Left lung (tissue), 4 donors: ENCODE measurements at regions not wholly inside any gene's neighbourhood (a gene's known extent, or its start where the extent isn't known, plus 50 kb on each side); places are given as distances from the start of the nearest gene placed in this dataset.
A peak's percentile ranks its signal among the peaks of the same experiment; 100 is the strongest.

ENCODE experiments used
- ATAC-seq: fragments of 200-7000 bp; cut with Tn5 transposase; one replicate; pipeline ENCODE4 v1.9.1; 2020; ENCODE audit warnings: moderate library complexity
- DNase-seq, 4 donors: peaks; one replicate each; pipeline ENCODE4 v3.0.0-alpha.2; 2013 to 2020
- H3K27ac ChIP-seq, 2 donors: fragments of 200-600 bp; sonication (generic) in 1 of 2; one replicate each; pipeline versions ENCODE4 v1.5.0 to v1.8.0; 2020 to 2021
- H3K27me3 ChIP-seq, 2 donors: fragments of 200-600 bp; sonication (generic) in 1 of 2; one replicate each; pipeline versions ENCODE4 v1.5.0 to v1.8.0; 2020 to 2021
- H3K36me3 ChIP-seq, 2 donors: fragments of 200-600 bp; sonication (generic) in 1 of 2; one replicate each; pipeline versions ENCODE4 v1.5.0 to v1.8.0; 2020 to 2021
- H3K4me1 ChIP-seq, 2 donors: fragments of 200-600 bp; one replicate each; pipeline ENCODE4 v1.8.0; 2021
- H3K4me3 ChIP-seq, 2 donors: fragments of 200-600 bp; sonication (generic) in 1 of 2; one replicate each; pipeline versions ENCODE4 v1.5.0 to v1.8.0; 2020 to 2021; ENCODE audit warnings: mild to moderate bottlenecking in 1 of 2
- H3K9me3 ChIP-seq, 2 donors: fragments of 200-600 bp; sonication (generic) in 1 of 2; one replicate each; pipeline versions ENCODE4 v1.5.0 to v1.8.0; 2020 to 2021
- intact Hi-C, 2 donors: fragments of 100-400 bp; cut with DNase I; formaldehyde crosslinking; loops; one replicate each; pipeline versions ENCODE4 v1.11.2 to v1.14.2; 2022
- TF ChIP-seq, protein P1 (sequence below), 2 donors: fragments of 200-600 bp; sonication (generic) in 1 of 2; IDR thresholded peaks; one replicate each; pipeline versions ENCODE4 v1.5.0 to v1.8.0; 2021; ENCODE audit warnings: antibody characterized with exemption in 2 of 2
- donor health status: DM: no; HTN: yes; CAD: no.
- donor health status: DM: no; HTN: no; CAD: no.

DNA sequence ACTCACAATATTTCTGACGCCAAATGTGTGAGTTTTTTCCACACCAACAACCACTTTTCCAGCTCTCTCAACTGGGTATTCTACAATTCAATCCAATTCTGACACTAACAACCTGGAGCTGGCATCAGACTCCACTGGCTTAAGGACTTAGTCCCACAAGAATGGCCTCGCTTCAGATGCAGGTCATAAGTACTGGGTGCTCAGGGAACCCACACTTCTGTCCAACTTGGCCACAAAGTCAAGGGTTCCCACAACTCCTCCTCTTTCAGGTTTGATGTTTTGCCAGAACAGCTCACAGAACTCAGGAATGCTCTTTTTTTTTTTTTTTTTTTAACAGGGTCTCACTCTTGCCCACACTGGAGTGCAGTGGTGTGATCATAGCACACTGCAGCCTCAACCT, 56.1 kb upstream of the TMC5 start:
- peak; percentile 71 for ATAC-seq

DNA sequence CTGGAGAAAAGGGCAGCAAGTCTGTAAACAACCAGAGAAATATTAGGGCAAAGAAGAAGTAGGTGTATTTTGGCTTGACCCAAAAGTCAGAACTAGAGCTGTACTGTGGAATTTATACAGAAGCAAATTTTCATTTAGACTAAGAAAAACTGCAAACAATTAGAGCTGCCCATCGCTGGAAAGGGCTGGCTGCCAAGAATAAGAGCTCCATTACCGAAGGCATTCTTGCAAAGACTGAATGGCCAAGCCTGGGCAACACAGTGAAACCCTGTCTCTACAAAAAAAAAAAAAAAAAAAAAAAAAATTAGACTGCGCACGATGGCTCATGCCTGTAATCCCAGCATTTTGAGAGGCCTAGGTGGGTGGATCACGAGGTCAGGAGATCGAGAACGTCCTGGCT, 53.9 kb upstream of the TMC5 start:
- no peaks in the 10 kb centered on the region for H3K4me1 ChIP-seq
- H3K9me3 ChIP-seq, result no peaks in the 10 kb centered on the region

More for the DNA sequence above, 56.1 kb upstream of the TMC5 start:
- Histone ChIP-seq H3K36me3 (no peaks in the 10 kb centered on the region), H3K4me1 (no peaks in the 10 kb centered on the region), H3K27ac (no peak overlapping the region), H3K9me3 (no peaks in the 10 kb centered on the region), H3K4me3 (no peak overlapping the region), H3K27me3 (no peaks in the 10 kb centered on the region)
- intact Hi-C loops, result no loop called here
- DNase-seq, result no peak
- TF ChIP-seq, protein P1, sequence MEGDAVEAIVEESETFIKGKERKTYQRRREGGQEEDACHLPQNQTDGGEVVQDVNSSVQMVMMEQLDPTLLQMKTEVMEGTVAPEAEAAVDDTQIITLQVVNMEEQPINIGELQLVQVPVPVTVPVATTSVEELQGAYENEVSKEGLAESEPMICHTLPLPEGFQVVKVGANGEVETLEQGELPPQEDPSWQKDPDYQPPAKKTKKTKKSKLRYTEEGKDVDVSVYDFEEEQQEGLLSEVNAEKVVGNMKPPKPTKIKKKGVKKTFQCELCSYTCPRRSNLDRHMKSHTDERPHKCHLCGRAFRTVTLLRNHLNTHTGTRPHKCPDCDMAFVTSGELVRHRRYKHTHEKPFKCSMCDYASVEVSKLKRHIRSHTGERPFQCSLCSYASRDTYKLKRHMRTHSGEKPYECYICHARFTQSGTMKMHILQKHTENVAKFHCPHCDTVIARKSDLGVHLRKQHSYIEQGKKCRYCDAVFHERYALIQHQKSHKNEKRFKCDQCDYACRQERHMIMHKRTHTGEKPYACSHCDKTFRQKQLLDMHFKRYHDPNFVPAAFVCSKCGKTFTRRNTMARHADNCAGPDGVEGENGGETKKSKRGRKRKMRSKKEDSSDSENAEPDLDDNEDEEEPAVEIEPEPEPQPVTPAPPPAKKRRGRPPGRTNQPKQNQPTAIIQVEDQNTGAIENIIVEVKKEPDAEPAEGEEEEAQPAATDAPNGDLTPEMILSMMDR (IDR thresholded peaks at IDR 0.05), result no peak

DNA sequence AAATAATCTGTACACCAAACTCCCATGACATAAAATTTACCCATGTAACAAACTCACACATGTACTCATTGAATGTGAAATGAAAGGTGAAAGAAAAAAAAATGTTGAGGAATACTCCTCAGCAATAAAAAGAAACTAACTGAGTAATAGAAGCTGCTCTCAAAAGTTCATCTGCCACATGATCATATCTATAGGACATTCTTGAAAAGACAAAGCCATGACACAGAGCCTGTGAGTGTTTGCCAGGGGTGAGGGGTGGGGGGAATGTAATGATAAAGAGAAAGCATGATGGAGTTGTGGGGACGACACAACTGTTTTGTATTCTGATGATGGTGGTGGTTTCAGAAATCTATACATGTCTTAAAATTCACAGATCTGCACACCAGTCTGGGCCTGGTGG, 52.2 kb upstream of the TMC5 start:
- TF ChIP-seq, protein P1 (IDR thresholded peaks at IDR 0.05), result no peak
- H3K27ac ChIP-seq, result no peak overlapping the region
- H3K9me3 ChIP-seq, result no peaks in the 10 kb centered on the region
- ATAC-seq (no peak), DNase-seq (no peak)
- intact Hi-C loops, result no loop called here
- no peaks in the 10 kb centered on the region for H3K4me1 ChIP-seq
- H3K27me3 ChIP-seq, result no peaks in the 10 kb centered on the region
- no peak overlapping the region for H3K4me3 ChIP-seq
- no peaks in the 10 kb centered on the region for H3K36me3 ChIP-seq

More for the DNA sequence above, 53.9 kb upstream of the TMC5 start:
- Histone ChIP-seq H3K36me3 (no peaks in the 10 kb centered on the region), H3K27ac (no peak overlapping the region), H3K27me3 (no peaks in the 10 kb centered on the region), H3K4me3 (no peak overlapping the region)
- DNase-seq (no peak), ATAC-seq (no peak)
- intact Hi-C loops, result no loop called here
- TF ChIP-seq, protein P1 (IDR thresholded peaks at IDR 0.05), result no peak

DNA sequence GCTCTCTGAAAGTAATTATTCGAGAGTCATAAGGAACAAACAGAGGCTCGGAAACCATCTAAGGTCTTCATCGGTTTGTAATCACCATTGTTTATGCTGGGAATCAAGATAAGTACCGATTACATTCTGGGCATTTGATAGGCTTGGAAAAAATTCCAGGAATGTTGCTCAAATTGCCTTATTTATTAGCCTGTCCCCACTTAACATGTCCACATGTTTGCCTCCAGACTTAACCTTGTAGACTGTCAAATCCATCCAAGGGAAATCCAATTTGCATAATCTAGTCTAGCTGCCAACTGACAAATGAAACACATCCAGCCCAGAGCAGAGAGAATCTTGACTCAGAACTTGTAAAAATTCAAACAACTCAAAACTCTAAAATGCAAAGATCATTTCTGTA, 51.3 kb upstream of the TMC5 start:
- intact Hi-C loops, result no loop called here
- H3K9me3 ChIP-seq, result no peaks in the 10 kb centered on the region
- H3K36me3 ChIP-seq, result no peaks in the 10 kb centered on the region
- no peak for ATAC-seq
- H3K4me1 ChIP-seq, result no peaks in the 10 kb centered on the region
- H3K4me3 ChIP-seq, result no peak overlapping the region
- DNase-seq, result no peak
- H3K27ac ChIP-seq, result no peak overlapping the region
- no peaks in the 10 kb centered on the region for H3K27me3 ChIP-seq
- TF ChIP-seq, protein P1 (IDR thresholded peaks at IDR 0.05), result no peak

DNA sequence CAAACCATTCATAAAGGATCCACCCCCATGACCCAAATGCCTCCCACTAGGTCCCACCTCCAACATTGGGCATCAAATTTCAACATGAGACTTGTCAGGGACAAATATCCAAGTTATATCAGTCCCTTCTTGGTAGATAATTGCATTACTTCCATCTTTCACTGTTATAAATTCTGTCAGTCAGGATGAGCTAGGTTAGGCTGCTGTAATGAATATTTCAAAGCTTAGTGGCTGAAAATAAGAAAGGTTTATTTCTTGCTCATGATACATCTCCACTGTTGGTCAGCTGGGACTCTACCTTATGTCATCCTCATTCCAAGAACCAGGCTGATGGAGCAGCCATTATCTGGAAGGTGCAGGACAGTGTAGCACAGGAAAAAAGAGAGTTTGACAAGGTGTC, 50.3 kb upstream of the TMC5 start:
- intact Hi-C loops, result no loop called here
- TF ChIP-seq, protein P1 (IDR thresholded peaks at IDR 0.05), result no peak
- H3K4me3 ChIP-seq, result no peak overlapping the region
- no peaks in the 10 kb centered on the region for H3K27me3 ChIP-seq
- no peaks in the 10 kb centered on the region for H3K4me1 ChIP-seq
- no peak for DNase-seq
- no peaks in the 10 kb centered on the region for H3K9me3 ChIP-seq
- ATAC-seq, result no peak
- H3K36me3 ChIP-seq, result no peaks in the 10 kb centered on the region
- no peak overlapping the region for H3K27ac ChIP-seq
